BJ (cell line): ENCODE measurements at regions not wholly inside any gene's neighbourhood (a gene's known extent, or its start where the extent isn't known, plus 50 kb on each side); places are given as distances from the start of the nearest gene placed in this dataset.
"Not testable (repeated sequence)": the region's sequence is repeated elsewhere in the genome, so short reads cannot be mapped to it uniquely, and the experiment has no call there.

ENCODE experiments used
- CTCF ChIA-PET: fragments of 350-600 bp; formaldehyde crosslinking; extraction: SDS; loops from one replicate; lab custom pipeline; 2021; ENCODE audit warnings: antibody characterized with exemption, inconsistent platforms; lab: Yijun Ruan, JAX
- POLR2A ChIA-PET: fragments of 300-600 bp; sonication (Branson Sonifier 250); formaldehyde crosslinking; extraction: SDS; loops from one replicate; lab custom pipeline; 2021; ENCODE audit warnings: antibody characterized with exemption; lab: Charles Lee
- DNase-seq: peaks from one replicate; pipeline ENCODE4 v3.0.0-alpha.2; 2011; ENCODE audit warnings: low read depth
- H3K27me3 ChIP-seq: 2 replicates; pipeline ENCODE4 v1.6.0; 2011; ENCODE audit warnings: low read length; ENCODE audit not compliant: control insufficient read depth, insufficient read depth
- H3K36me3 ChIP-seq: 2 replicates; pipeline ENCODE4 v1.5.1; 2011; ENCODE audit warnings: low read length; ENCODE audit not compliant: control insufficient read depth, insufficient read depth
- H3K4me3 ChIP-seq: 2 replicates; pipeline ENCODE4 v1.5.1; 2011; ENCODE audit warnings: low read depth, mild to moderate bottlenecking, control low read depth, low read length
- CTCF ChIP-seq: IDR thresholded peaks from 2 replicates; pipeline ENCODE4 v1.5.1; 2011; ENCODE audit warnings: low read depth, mild to moderate bottlenecking, control low read depth, inconsistent platforms, low read length, moderate library complexity; ENCODE audit not compliant: insufficient read depth

DNA sequence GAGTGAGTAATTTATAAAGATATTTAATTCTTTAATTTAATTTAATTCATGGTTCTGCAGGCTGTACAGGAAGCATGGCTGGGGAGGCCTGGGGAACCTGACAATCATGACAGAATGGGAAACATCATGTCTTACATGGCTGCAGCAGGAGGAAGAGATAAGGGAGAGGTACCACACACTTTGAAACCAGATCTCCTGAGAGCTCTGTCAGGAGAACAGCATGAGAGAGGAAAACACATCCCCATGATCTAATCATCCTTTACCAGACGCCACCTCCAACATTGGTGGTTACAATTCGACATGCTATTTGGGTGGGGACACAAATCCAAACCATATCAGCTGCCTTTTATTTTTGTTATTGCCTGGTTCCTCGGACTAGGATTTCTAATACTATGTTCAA is 928.6 kb downstream of the TMEM121 start:
- ChIA-PET CTCF (no interaction called here), POLR2A (no interaction called here)
- Histone ChIP-seq H3K36me3 (no peaks in the 10 kb centered on the region), H3K4me3 (no peak overlapping the region), H3K27me3 (no peaks in the 10 kb centered on the region)
- TF ChIP-seq CTCF = no peak
- DNase-seq = no peak

- no peak for TF ChIP-seq CTCF
- no peak for DNase-seq
- no peak overlapping the region for H3K4me3 ChIP-seq
- no peaks in the 10 kb centered on the region for H3K27me3 ChIP-seq
- ChIA-PET CTCF (no interaction called here), POLR2A (no interaction called here)
- no peaks in the 10 kb centered on the region for H3K36me3 ChIP-seq
Measured at GRCh38 chr14:106459971-106460730, 933.8 kb downstream of the TMEM121 start.

- POLR2A ChIA-PET = no interaction called here
- no peak for DNase-seq
- CTCF ChIA-PET = no interaction called here
- Histone ChIP-seq H3K36me3 (no peaks in the 10 kb centered on the region), H3K27me3 (no peaks in the 10 kb centered on the region), H3K4me3 (no peak overlapping the region)
- no peak for TF ChIP-seq CTCF
Measured at GRCh38 chr14:106460916-106461315, 934.5 kb downstream of the TMEM121 start.

GRCh38 chr14:106466483-106466882 is 940.1 kb downstream of the TMEM121 start:
- H3K4me3 ChIP-seq, H3K36me3 ChIP-seq, H3K27me3 ChIP-seq, POLR2A ChIA-PET, CTCF ChIA-PET, DNase-seq: not testable (repeated sequence)

DNA sequence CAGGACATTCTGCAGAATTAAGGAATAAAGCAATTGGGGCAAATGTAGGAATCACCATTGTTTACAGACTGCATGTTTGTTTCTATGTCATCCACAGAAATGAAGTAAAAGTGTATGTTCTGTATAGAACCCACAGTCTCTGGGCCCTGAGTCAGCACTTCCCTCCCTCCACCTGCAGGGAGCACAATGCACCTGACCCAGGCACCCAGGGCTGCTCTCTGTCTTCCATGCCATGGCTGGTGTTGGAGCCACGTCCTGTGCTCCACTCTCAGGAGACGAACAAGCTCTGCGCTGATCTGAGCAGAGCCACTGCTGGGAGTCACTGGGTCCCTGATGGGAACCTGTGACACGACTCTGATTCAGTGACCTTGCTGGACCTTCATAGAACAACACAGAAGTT is 942.5 kb downstream of the TMEM121 start:
- H3K36me3 ChIP-seq, POLR2A ChIA-PET, DNase-seq, H3K27me3 ChIP-seq, CTCF ChIA-PET, H3K4me3 ChIP-seq: not testable (repeated sequence)

- POLR2A ChIA-PET, CTCF ChIA-PET, H3K4me3 ChIP-seq, DNase-seq, H3K27me3 ChIP-seq, H3K36me3 ChIP-seq: not testable (repeated sequence)
Measured at GRCh38 chr14:106470028-106470427, 943.6 kb downstream of the TMEM121 start.

GRCh38 chr14:106474261-106475028 is 948.1 kb downstream of the TMEM121 start:
- H3K36me3 ChIP-seq, CTCF ChIA-PET: not testable (repeated sequence)

GRCh38 chr14:106475214-106475613 is 948.8 kb downstream of the TMEM121 start:
- CTCF ChIA-PET, H3K4me3 ChIP-seq, POLR2A ChIA-PET, DNase-seq, H3K27me3 ChIP-seq, H3K36me3 ChIP-seq: not testable (repeated sequence)

More at GRCh38 chr14:106474261-106475028, 948.1 kb downstream of the TMEM121 start:
- DNase-seq, H3K4me3 ChIP-seq, POLR2A ChIA-PET, H3K27me3 ChIP-seq: not testable (repeated sequence)

- POLR2A ChIA-PET, H3K27me3 ChIP-seq, H3K36me3 ChIP-seq, CTCF ChIA-PET, DNase-seq, H3K4me3 ChIP-seq: not testable (repeated sequence)
Measured at GRCh38 chr14:106477600-106477999, 951.2 kb downstream of the TMEM121 start.

DNA sequence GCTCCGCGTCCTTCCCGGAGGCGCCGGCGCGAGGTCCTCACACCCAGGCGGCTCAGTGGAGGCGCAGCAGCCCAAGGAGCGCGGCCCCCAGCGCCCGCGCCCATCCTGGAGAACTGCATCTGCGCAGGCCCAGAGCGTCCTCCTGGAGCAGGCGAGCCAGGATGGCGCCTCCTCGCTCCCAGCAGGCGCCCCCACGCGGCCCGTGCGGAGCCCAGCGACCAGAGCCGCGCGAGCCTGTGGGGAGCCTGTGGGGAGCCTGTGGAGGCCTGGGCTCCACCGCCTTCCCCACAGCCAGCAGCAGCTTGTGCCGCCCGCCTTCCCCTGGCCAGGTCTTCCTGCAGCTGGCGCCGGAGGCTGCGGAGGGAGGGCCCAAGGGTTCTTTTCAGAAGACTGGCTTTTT is 953.9 kb downstream of the TMEM121 start:
- H3K27me3 ChIP-seq, H3K4me3 ChIP-seq, POLR2A ChIA-PET, H3K36me3 ChIP-seq, DNase-seq, CTCF ChIA-PET: not testable (repeated sequence)
